HepG2 (cell line): ENCODE measurements at regions not wholly inside any gene's neighbourhood (a gene's known extent, or its start where the extent isn't known, plus 50 kb on each side); places are given as distances from the start of the nearest gene placed in this dataset.

Experiments
- SOX5 ChIP-seq: IDR thresholded peaks from 2 replicates; pipeline ENCODE4 v1.6.1; 2016; ENCODE audit warnings: borderline replicate concordance
- ZNF678 ChIP-seq: sonication (generic); formaldehyde crosslinking; IDR thresholded peaks from 2 replicates; pipeline ENCODE4 v1.4.0; 2020; ENCODE audit warnings: mild to moderate bottlenecking, missing genetic modification reagents

GRCh38 chr9:22241611-22242010 lies 205.0 kb upstream of the DMRTA1 start:
- TF ChIP-seq SOX5 (CRISPR knock-in tag) = no peak
- TF ChIP-seq ZNF678 (CRISPR knock-in tag) = no peak
